IMR-90 (cell line): ENCODE measurements at regions not wholly inside any gene's neighbourhood (a gene's known extent, or its start where the extent isn't known, plus 50 kb on each side); places are given as distances from the start of the nearest gene placed in this dataset.

Experiments
- ATAC-seq: fragments of 200-7000 bp; cut with Tn5 transposase; 2 replicates; pipeline ENCODE4 v1.9.1; 2020; ENCODE audit warnings: low read depth, mild to moderate bottlenecking, moderate library complexity
- BruUV-seq: library from RNA; stranded (reverse); fragments of 400-500 nt; replicated peaks from 2 replicates; lab custom pipeline; 2021; lab: Mats Ljungman, UMichigan
- CTCF ChIA-PET: fragments of 300-600 bp; formaldehyde crosslinking; extraction: SDS; loops from one replicate; lab custom pipeline; 2021; ENCODE audit warnings: antibody characterized with exemption; lab: Yijun Ruan, JAX
- POLR2A ChIA-PET: fragments of 300-600 bp; sonication (Branson Sonifier 250); formaldehyde crosslinking; loops from one replicate; lab custom pipeline; 2022; ENCODE audit warnings: antibody characterized with exemption; ENCODE audit not compliant: unreplicated experiment; lab: Charles Lee
- DNase-seq: peaks from one replicate; pipeline ENCODE4 v3.0.0; 2013
- H2AFZ ChIP-seq: replicated peaks from 2 replicates; pipeline ENCODE3; 2013; ENCODE audit warnings: low read length, mild to moderate bottlenecking; ENCODE audit not compliant: poor library complexity
- H2AK5ac ChIP-seq: 2 replicates; pipeline ENCODE4 v1.6.1; 2013; ENCODE audit warnings: low read depth, low read length, inconsistent platforms
- H2AK9ac ChIP-seq: replicated peaks from 2 replicates; pipeline ENCODE3; 2013; ENCODE audit warnings: mild to moderate bottlenecking, low read depth, low read length, moderate library complexity; ENCODE audit not compliant: poor library complexity
- H2BK120ac ChIP-seq: 2 replicates; pipeline ENCODE4 v1.6.1; 2013; ENCODE audit warnings: low read depth, low read length, inconsistent platforms
- H2BK15ac ChIP-seq: 3 replicates; pipeline ENCODE4 v1.6.1; 2013; ENCODE audit warnings: low read depth, low read length, inconsistent platforms
- H2BK20ac ChIP-seq: 2 replicates; pipeline ENCODE4 v1.6.1; 2013; ENCODE audit warnings: low read depth, mild to moderate bottlenecking, inconsistent platforms, low read length, moderate library complexity
- H2BK5ac ChIP-seq: 2 replicates; pipeline ENCODE4 v1.6.1; 2013; ENCODE audit warnings: mild to moderate bottlenecking, low read depth, low read length, inconsistent platforms; ENCODE audit not compliant: poor library complexity, severe bottlenecking
- H3K14ac ChIP-seq: replicated peaks from 2 replicates; pipeline ENCODE4 v1.6.1; 2013; ENCODE audit warnings: low read depth, low read length, inconsistent platforms
- H3K18ac ChIP-seq: 2 replicates; pipeline ENCODE4 v1.6.1; 2013; ENCODE audit warnings: low read depth, low read length, control low read depth
- H3K23ac ChIP-seq: 2 replicates; pipeline ENCODE4 v1.6.1; 2013; ENCODE audit warnings: low read depth, low read length, inconsistent platforms
- H3K27ac ChIP-seq: 2 replicates; pipeline ENCODE4 v1.5.1; 2013; ENCODE audit warnings: mild to moderate bottlenecking, control low read depth, low read length; ENCODE audit not compliant: insufficient read depth
- H3K27me3 ChIP-seq: 2 replicates; pipeline ENCODE4 v1.6.1; 2013; ENCODE audit warnings: low read length; ENCODE audit not compliant: control insufficient read depth, insufficient read depth
- H3K36me3 ChIP-seq: 2 replicates; pipeline ENCODE4 v1.6.1; 2013; ENCODE audit warnings: low read length, mixed read lengths; ENCODE audit not compliant: control insufficient read depth, insufficient read depth
- H3K4ac ChIP-seq: 2 replicates; pipeline ENCODE4 v1.6.1; 2013; ENCODE audit warnings: low read depth, low read length, inconsistent platforms
- H3K4me1 ChIP-seq: 2 replicates; pipeline ENCODE4 v1.6.1; 2013; ENCODE audit warnings: low read length, mixed read lengths; ENCODE audit not compliant: control insufficient read depth, insufficient read depth
- H3K4me2 ChIP-seq: 2 replicates; pipeline ENCODE4 v1.6.1; 2013; ENCODE audit warnings: low read depth, mild to moderate bottlenecking, control low read depth, low read length, moderate library complexity
- H3K4me3 ChIP-seq: 2 replicates; pipeline ENCODE4 v1.5.1; 2013; ENCODE audit warnings: low read depth, mild to moderate bottlenecking, control low read depth, low read length, moderate library complexity; ENCODE audit not compliant: insufficient read depth
- H3K56ac ChIP-seq: 2 replicates; pipeline ENCODE4 v1.6.1; 2013; ENCODE audit warnings: low read length, inconsistent platforms; ENCODE audit not compliant: insufficient read depth; ENCODE audit errors: extremely low read depth
- H3K79me1 ChIP-seq, 2 experiments: 2 replicates each; pipeline ENCODE4 v1.6.1; 2013; ENCODE audit warnings: low read length in 2 of 2, inconsistent platforms in 1 of 2, low read depth in 1 of 2
- H3K9ac ChIP-seq: 2 replicates; pipeline ENCODE4 v1.6.1; 2013; ENCODE audit warnings: low read depth, low read length, control low read depth
- H3K9me1 ChIP-seq: 2 replicates; pipeline ENCODE4 v1.6.1; 2013; ENCODE audit warnings: low read length, inconsistent platforms; ENCODE audit not compliant: insufficient read depth
- H3K9me3 ChIP-seq: 2 replicates; pipeline ENCODE4 v1.6.1; 2013; ENCODE audit warnings: low read length; ENCODE audit not compliant: control insufficient read depth, insufficient read depth
- H4K20me1 ChIP-seq: 2 replicates; pipeline ENCODE4 v1.6.1; 2013; ENCODE audit warnings: low read length, inconsistent platforms; ENCODE audit not compliant: insufficient read depth
- H4K5ac ChIP-seq: 2 replicates; pipeline ENCODE4 v1.6.1; 2013; ENCODE audit warnings: mild to moderate bottlenecking, low read depth, low read length, control low read depth
- H4K8ac ChIP-seq, 2 experiments: 2 replicates each; pipeline ENCODE4 v1.6.1; 2013; ENCODE audit warnings: low read depth in 2 of 2, low read length in 2 of 2, control low read depth in 1 of 2, inconsistent platforms in 1 of 2
- H4K91ac ChIP-seq: 2 replicates; pipeline ENCODE4 v1.6.1; 2013; ENCODE audit warnings: low read depth, low read length, inconsistent platforms; ENCODE audit not compliant: insufficient read depth
- BHLHE40 ChIP-seq: fragments of 150-350 bp; IDR thresholded peaks from 2 replicates; pipeline ENCODE4 v1.6.1; 2016; ENCODE audit warnings: mild to moderate bottlenecking, low read depth, low read length
- CEBPB ChIP-seq: IDR thresholded peaks from 2 replicates; pipeline ENCODE4 v1.6.1; 2012; ENCODE audit warnings: low read depth, low read length, improper control_type of control experiment
- CHD1 ChIP-seq: IDR thresholded peaks from 2 replicates; pipeline ENCODE4 v1.6.1; 2012; ENCODE audit warnings: low read depth, low read length, improper control_type of control experiment
- CTCF ChIP-seq: conservative IDR thresholded peaks from 2 replicates; pipeline ENCODE4 v1.5.1; 2012; ENCODE audit warnings: mild to moderate bottlenecking, low read depth, low read length, improper control_type of control experiment
- ELK1 ChIP-seq: fragments of 150-350 bp; IDR thresholded peaks from 2 replicates; pipeline ENCODE4 v1.6.1; 2016; ENCODE audit warnings: low read depth, mild to moderate bottlenecking, low read length, moderate library complexity, borderline replicate concordance
- FOS ChIP-seq: fragments of 150-350 bp; IDR thresholded peaks from 2 replicates; pipeline ENCODE4 v1.6.1; 2016; ENCODE audit warnings: low read depth, low read length
- MAFK ChIP-seq: IDR thresholded peaks from 2 replicates; pipeline ENCODE4 v1.6.1; 2012; ENCODE audit warnings: low read depth, low read length, improper control_type of control experiment
- MAZ ChIP-seq: IDR thresholded peaks from 2 replicates; pipeline ENCODE4 v1.6.1; 2012; ENCODE audit warnings: low read depth, mild to moderate bottlenecking, low read length, improper control_type of control experiment, moderate library complexity, borderline replicate concordance
- MXI1 ChIP-seq: IDR thresholded peaks from 2 replicates; pipeline ENCODE4 v1.6.1; 2012; ENCODE audit warnings: low read depth, mild to moderate bottlenecking, low read length, moderate library complexity, borderline replicate concordance
- NFE2L2 ChIP-seq: fragments of 150-350 bp; IDR thresholded peaks from 2 replicates; pipeline ENCODE4 v1.6.1; 2016; ENCODE audit warnings: low read depth, mild to moderate bottlenecking, low read length
- RAD21 ChIP-seq: IDR thresholded peaks from 2 replicates; pipeline ENCODE4 v1.6.1; 2012; ENCODE audit warnings: low read length, improper control_type of control experiment
- RCOR1 ChIP-seq: IDR thresholded peaks from 2 replicates; pipeline ENCODE4 v1.6.1; 2012; ENCODE audit warnings: mild to moderate bottlenecking, low read length, improper control_type of control experiment; ENCODE audit not compliant: insufficient replicate concordance
- RFX5 ChIP-seq: IDR thresholded peaks from 2 replicates; pipeline ENCODE4 v1.8.0; 2012; ENCODE audit warnings: low read depth, mild to moderate bottlenecking, low read length, moderate library complexity
- SMC3 ChIP-seq: fragments of 150-350 bp; IDR thresholded peaks from 2 replicates; pipeline ENCODE4 v1.6.1; 2016; ENCODE audit warnings: low read depth, mild to moderate bottlenecking, antibody characterized with exemption, low read length, moderate library complexity
- USF2 ChIP-seq: fragments of 150-350 bp; IDR thresholded peaks from 2 replicates; pipeline ENCODE4 v1.6.1; 2017; ENCODE audit warnings: mild to moderate bottlenecking, antibody characterized with exemption, low read length, low read depth
- WGBS, 2 experiments: methylation state at CpG; one replicate each; pipeline versions ENCODE4 v1.1.5 to v1.1.7; 2013; ENCODE audit warnings: missing lambda C conversion rate in 2 of 2; ENCODE audit not compliant: insufficient read length in 1 of 2; ENCODE audit errors: extremely low coverage in 2 of 2; 5-methylcytosine and 5-hydroxymethylcytosine counted together
- dilution Hi-C: fragments of 300-500 bp; cut with HindIII; formaldehyde crosslinking; loops from one replicate; pipeline ENCODE4 v1.14.3; 2018; ENCODE audit warnings: low sequenced_read_pairs; ENCODE audit not compliant: unreplicated experiment
- in situ Hi-C: fragments of 300-500 bp; cut with MboI; formaldehyde crosslinking; loops from 3 replicates; pipeline ENCODE4 v1.14.3; 2019; ENCODE audit warnings: low sequenced_read_pairs, inconsistent platforms, mixed read lengths
- intact Hi-C: fragments of 100-400 bp; cut with micrococcal nuclease; formaldehyde crosslinking; loops from 2 replicates; pipeline ENCODE4 v1.10.0; 2022

- H4K91ac ChIP-seq = peak overlapping the region; percentile 28; the same call in 1 of the 2 replicates
- ChIA-PET CTCF (no interaction called here), POLR2A (no interaction called here)
- no peaks in the 10 kb centered on the region for H3K36me3 ChIP-seq
- peak overlapping the region; percentile 22 for H2AK9ac ChIP-seq
- H3K23ac ChIP-seq = peak overlapping the region; percentile 44; the same call in 1 of the 2 replicates
- dilution Hi-C loops = no loop called here
- H2BK120ac ChIP-seq = peak overlapping the region; percentile 59
- 0 out of 4 replicates have a peak, but pooled peaks cover 0 to 3% of the 10 kb centered on the region in 2 experiments for H3K79me1 ChIP-seq
- H3K9me3 ChIP-seq = no peaks in the 10 kb centered on the region
- no peak overlapping the region for H3K56ac ChIP-seq
- no peak overlapping the region for H3K9ac ChIP-seq
- peak overlapping the region; percentile 75 for H2AK5ac ChIP-seq
- peak overlapping the region in 1 of 2 experiments; percentile 25; a peak in 1 of 4 replicates for H4K8ac ChIP-seq
- H2AFZ ChIP-seq = peak overlapping the region; percentile 55
- no peak overlapping the region for H3K4me3 ChIP-seq
- no peak overlapping the region; the same call in 1 of the 2 replicates for H3K18ac ChIP-seq
- H4K5ac ChIP-seq = 0 out of 2 replicates have a peak overlapping the region, but pooled peaks have one; percentile 9
- DNase-seq = no peak
- peak overlapping the region; percentile 19; the same call in 1 of the 3 replicates for H2BK15ac ChIP-seq
- no peak for ATAC-seq
- no peak overlapping the region for H2BK5ac ChIP-seq
- no TSS peak for BruUV-seq
- no peak overlapping the region for H3K4me2 ChIP-seq
- H3K4ac ChIP-seq = peak overlapping the region; percentile 66
- H3K27me3 ChIP-seq = no peaks in the 10 kb centered on the region
- intact Hi-C loops = no loop called here
- H3K4me1 ChIP-seq = peaks cover 21% of the 10 kb centered on the region
- no peaks in the 10 kb centered on the region for H4K20me1 ChIP-seq
- WGBS, 2 experiments = no CpG with 5 or more reads among the region's 7 CpGs
- H2BK20ac ChIP-seq = peak overlapping the region; percentile 26; the same call in 1 of the 2 replicates
- H3K27ac ChIP-seq = no peak overlapping the region
- in situ Hi-C loops = no loop called here
- H3K9me1 ChIP-seq = peaks cover 15% of the 10 kb centered on the region
- H3K14ac ChIP-seq = peak overlapping the region; percentile 74
- TF ChIP-seq MAZ (no peak), CHD1 (no peak), RFX5 (no peak), BHLHE40 (no peak), RCOR1 (no peak), USF2 (no peak), CEBPB (no peak), MXI1 (no peak), ELK1 (no peak), RAD21 (no peak), MAFK (no peak), FOS (no peak), NFE2L2 (no peak), CTCF (no peak), SMC3 (no peak)
These were observed 99.4 kb downstream of the ADSS2 start for GRCh38 chr1:244352156-244352830.
